ENCODE measurements at regions not wholly inside any gene's neighbourhood (a gene's known extent, or its start where the extent isn't known, plus 50 kb on each side); places are given as distances from the start of the nearest gene placed in this dataset.

DNA sequence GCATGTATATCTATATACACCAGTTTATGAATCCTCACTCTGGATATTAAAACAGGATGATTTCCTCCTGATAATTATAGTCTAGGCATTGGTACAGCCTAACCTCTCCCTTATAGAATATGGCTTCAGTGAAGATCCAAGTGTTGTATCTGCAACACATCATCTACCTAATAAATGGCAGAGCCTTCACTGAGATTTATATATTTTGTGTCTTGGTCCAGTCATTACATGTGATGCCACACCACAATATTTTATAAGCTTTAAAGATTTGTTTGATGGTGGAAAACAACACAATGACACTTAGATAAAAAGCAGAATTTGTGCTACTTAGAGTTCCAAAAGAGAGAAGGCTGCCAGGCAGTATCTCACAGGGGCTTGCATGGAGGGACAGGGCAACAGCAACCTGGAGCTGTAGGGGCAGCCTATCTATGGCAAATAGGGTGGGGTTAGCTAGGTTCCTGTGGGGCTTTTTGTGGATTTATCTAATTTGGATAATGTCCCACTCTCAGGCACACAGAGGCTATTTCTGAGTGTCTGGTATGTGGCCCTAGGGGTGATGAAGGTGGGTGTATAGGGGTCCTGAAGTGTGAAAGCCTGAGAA is 1736.7 kb upstream of the PRR20A start:
- no peak for TF ChIP-seq POLR2A (IDR thresholded peaks at IDR 0.05)
- TF ChIP-seq, protein P1, sequence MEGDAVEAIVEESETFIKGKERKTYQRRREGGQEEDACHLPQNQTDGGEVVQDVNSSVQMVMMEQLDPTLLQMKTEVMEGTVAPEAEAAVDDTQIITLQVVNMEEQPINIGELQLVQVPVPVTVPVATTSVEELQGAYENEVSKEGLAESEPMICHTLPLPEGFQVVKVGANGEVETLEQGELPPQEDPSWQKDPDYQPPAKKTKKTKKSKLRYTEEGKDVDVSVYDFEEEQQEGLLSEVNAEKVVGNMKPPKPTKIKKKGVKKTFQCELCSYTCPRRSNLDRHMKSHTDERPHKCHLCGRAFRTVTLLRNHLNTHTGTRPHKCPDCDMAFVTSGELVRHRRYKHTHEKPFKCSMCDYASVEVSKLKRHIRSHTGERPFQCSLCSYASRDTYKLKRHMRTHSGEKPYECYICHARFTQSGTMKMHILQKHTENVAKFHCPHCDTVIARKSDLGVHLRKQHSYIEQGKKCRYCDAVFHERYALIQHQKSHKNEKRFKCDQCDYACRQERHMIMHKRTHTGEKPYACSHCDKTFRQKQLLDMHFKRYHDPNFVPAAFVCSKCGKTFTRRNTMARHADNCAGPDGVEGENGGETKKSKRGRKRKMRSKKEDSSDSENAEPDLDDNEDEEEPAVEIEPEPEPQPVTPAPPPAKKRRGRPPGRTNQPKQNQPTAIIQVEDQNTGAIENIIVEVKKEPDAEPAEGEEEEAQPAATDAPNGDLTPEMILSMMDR (IDR thresholded peaks at IDR 0.05) = no peak

All from heart left ventricle (tissue), 13 donors.